ENCODE measurements at regions not wholly inside any gene's neighbourhood (a gene's known extent, or its start where the extent isn't known, plus 50 kb on each side); places are given as distances from the start of the nearest gene placed in this dataset.

DNA sequence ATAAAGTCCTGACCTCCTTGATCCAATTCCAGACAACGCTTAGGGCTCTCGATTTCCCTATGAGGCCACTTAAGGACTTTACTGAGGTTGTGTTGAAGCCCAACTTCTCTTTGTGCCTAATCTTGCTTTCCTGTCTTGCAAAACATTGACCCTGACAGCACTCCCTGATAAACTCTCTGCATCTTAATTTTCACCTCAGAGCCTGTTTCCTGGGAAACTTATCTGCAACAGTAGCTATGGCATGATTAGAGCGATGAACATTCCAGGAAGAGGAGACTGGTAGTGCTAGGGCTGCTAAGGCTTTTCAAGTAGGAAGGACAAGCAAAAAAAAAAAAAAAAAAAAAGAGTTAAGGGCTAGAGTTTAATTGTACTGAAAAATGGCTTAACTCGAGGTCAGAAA is 118.9 kb downstream of the RGS21 start:
- H3K27ac Mint-ChIP-seq: no peak overlapping the region
- intact Hi-C loops (cut with micrococcal nuclease): no loop called here
- peaks cover 5 to 9% of the 10 kb centered on the region in 2 donors for H3K9me3 ChIP-seq (replicated peaks in 1 of 2; ENCODE audit: control insufficient read depth in 1 of 2, insufficient read depth in 1 of 2, low read length in 2 of 2)

DNA sequence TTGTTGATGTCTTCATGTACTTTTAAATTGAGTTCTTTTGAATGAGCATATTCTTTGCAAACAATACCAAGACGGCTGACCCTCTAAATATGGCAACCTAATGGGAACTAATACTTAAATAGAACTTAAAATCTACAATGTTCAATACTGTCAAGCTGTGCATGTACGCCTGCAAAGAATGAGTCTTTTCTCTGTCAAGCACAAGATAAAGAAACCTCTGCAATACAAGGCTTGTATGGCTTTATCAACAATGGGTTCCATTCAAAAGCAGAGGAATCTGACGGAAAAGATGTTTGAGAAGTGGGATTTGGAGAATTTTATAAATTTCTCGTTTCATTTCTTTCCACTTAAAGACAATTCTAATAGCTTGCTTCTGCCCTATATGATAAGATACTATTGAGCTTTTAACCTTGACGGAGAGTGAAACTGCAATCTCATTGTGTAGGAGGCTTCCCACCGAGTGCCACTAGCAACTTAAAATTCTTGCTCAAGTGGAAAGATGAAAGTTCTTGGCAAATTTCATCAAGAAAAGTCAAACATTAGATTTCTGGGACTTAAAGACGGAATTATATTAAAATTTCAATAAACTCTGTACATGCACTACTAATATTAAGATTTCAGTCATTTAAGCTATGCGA is 119.8 kb downstream of the RGS21 start:
- Histone ChIP-seq H3K27me3 (ENCODE audit: control insufficient read depth in 2 of 2, insufficient read depth in 2 of 2, low read length in 2 of 2) (no peaks in the 10 kb centered on the region), H4K20me1 (ENCODE audit: insufficient read depth, low read length) (no peaks in the 10 kb centered on the region), H3K4me3 (replicated peaks in 1 of 3; ENCODE audit: low read depth in 2 of 3, low read length in 3 of 3) (no peak overlapping the region), H3K9ac (ENCODE audit: insufficient read depth, low read length, poor library complexity, severe bottlenecking) (no peak overlapping the region), H3K9me3 (replicated peaks in 1 of 2; ENCODE audit: control insufficient read depth in 1 of 2, insufficient read depth in 1 of 2, low read length in 2 of 2) (peaks cover 0 to under 1% of the 10 kb centered on the region in 2 donors), H3K4me2 (replicated peaks; ENCODE audit: extremely low read depth, low read length, poor library complexity, severe bottlenecking) (no peak overlapping the region), H3K36me3 (replicated peaks in 1 of 2; ENCODE audit: control insufficient read depth in 1 of 2, insufficient read depth in 2 of 2, low read length in 2 of 2) (no peaks in the 10 kb centered on the region), H3K79me2 (ENCODE audit: insufficient read depth, low read length) (no peaks in the 10 kb centered on the region), H3K4me1 (ENCODE audit: control insufficient read depth in 1 of 2, insufficient read depth in 2 of 2, low read length in 2 of 2) (no peaks in the 10 kb centered on the region), H2AFZ (ENCODE audit: insufficient read depth, low read depth, low read length, poor library complexity, severe bottlenecking) (no peak overlapping the region), H3K27ac (ENCODE audit: low read depth in 1 of 2, low read length in 2 of 2) (no peak overlapping the region)
- WGBS (ENCODE audit: insufficient coverage): 100% methylated on average over 1 of the region's 8 CpGs
- H3K27me3 Mint-ChIP-seq (ENCODE audit: low read depth in 3 of 3): peaks cover 0 to 1% (median 0%) of the 10 kb centered on the region in 3 donors
- H3K36me3 Mint-ChIP-seq: no peaks in the 10 kb centered on the region
- no peak for DNase-seq
- no peak for TF ChIP-seq CTCF (IDR thresholded peaks at IDR 0.05)
- H3K9me3 Mint-ChIP-seq: peaks cover 0 to 8% (median 3%) of the 10 kb centered on the region in 7 donors
- intact Hi-C loops (cut with micrococcal nuclease): no loop called here
- no peaks in the 10 kb centered on the region for H3K4me1 Mint-ChIP-seq
- H3K27ac Mint-ChIP-seq: no peak overlapping the region
- H3K4me3 Mint-ChIP-seq: no peak overlapping the region

More for the DNA sequence above, 118.9 kb downstream of the RGS21 start:
- Mint-ChIP-seq H3K4me1 (no peaks in the 10 kb centered on the region), H3K36me3 (no peaks in the 10 kb centered on the region), H3K9me3 (peaks cover 3 to 17% (median 4%) of the 10 kb centered on the region in 7 donors), H3K4me3 (no peak overlapping the region), H3K27me3 (ENCODE audit: low read depth in 3 of 3) (no peaks in the 10 kb centered on the region)
- no peak overlapping the region for H3K27ac ChIP-seq (ENCODE audit: low read depth in 1 of 2, low read length in 2 of 2)
- DNase-seq: no peak
- TF ChIP-seq CTCF (IDR thresholded peaks at IDR 0.05): no peak
- WGBS (ENCODE audit: insufficient coverage): 90% methylated on average over 3 of the region's 4 CpGs
- no peaks in the 10 kb centered on the region for H3K27me3 ChIP-seq (ENCODE audit: control insufficient read depth in 2 of 2, insufficient read depth in 2 of 2, low read length in 2 of 2)
- no peak overlapping the region for H3K9ac ChIP-seq (ENCODE audit: insufficient read depth, low read length, poor library complexity, severe bottlenecking)
- no peaks in the 10 kb centered on the region for H3K36me3 ChIP-seq (replicated peaks in 1 of 2; ENCODE audit: control insufficient read depth in 1 of 2, insufficient read depth in 2 of 2, low read length in 2 of 2)
- no peaks in the 10 kb centered on the region for H3K4me1 ChIP-seq (ENCODE audit: control insufficient read depth in 1 of 2, insufficient read depth in 2 of 2, low read length in 2 of 2)
- no peak overlapping the region for H2AFZ ChIP-seq (ENCODE audit: insufficient read depth, low read depth, low read length, poor library complexity, severe bottlenecking)
- H3K79me2 ChIP-seq (ENCODE audit: insufficient read depth, low read length): no peaks in the 10 kb centered on the region
- H3K4me3 ChIP-seq (replicated peaks in 1 of 3; ENCODE audit: low read depth in 2 of 3, low read length in 3 of 3): no peak overlapping the region
- H4K20me1 ChIP-seq (ENCODE audit: insufficient read depth, low read length): no peaks in the 10 kb centered on the region
- H3K4me2 ChIP-seq (replicated peaks; ENCODE audit: extremely low read depth, low read length, poor library complexity, severe bottlenecking): no peak overlapping the region

Data from CD14-positive monocyte (primary cell).